ENCODE measurements at regions not wholly inside any gene's neighbourhood (a gene's known extent, or its start where the extent isn't known, plus 50 kb on each side); places are given as distances from the start of the nearest gene placed in this dataset.
"Not testable (repeated sequence)": the region's sequence is repeated elsewhere in the genome, so short reads cannot be mapped to it uniquely, and the experiment has no call there.

GRCh38 chr4:147222906-147223305, 258.0 kb upstream of the EDNRA start:
- no peak for DNase-seq (ENCODE audit: low read depth)
- H3K4me3 ChIP-seq (ENCODE audit: low read length) = no peak overlapping the region
- TF ChIP-seq CTCF (conservative IDR thresholded peaks at IDR 0.05; ENCODE audit: low read depth, low read length) = no peak

- H3K4me3 ChIP-seq (ENCODE audit: low read length) = no peak overlapping the region
- no peak for TF ChIP-seq CTCF (conservative IDR thresholded peaks at IDR 0.05; ENCODE audit: low read depth, low read length)
Observed at GRCh38 chr4:147223576-147223975, 257.3 kb upstream of the EDNRA start.

GRCh38 chr4:147236806-147237205, 244.1 kb upstream of the EDNRA start:
- no peak for DNase-seq (ENCODE audit: low read depth)
- TF ChIP-seq CTCF (conservative IDR thresholded peaks at IDR 0.05; ENCODE audit: low read depth, low read length) = no peak

More at GRCh38 chr4:147223576-147223975, 257.3 kb upstream of the EDNRA start:
- DNase-seq (ENCODE audit: low read depth) = no peak

GRCh38 chr4:147244786-147245185, 236.1 kb upstream of the EDNRA start:
- no peak for DNase-seq (ENCODE audit: low read depth)
- H3K4me3 ChIP-seq (ENCODE audit: low read length) = no peak overlapping the region
- TF ChIP-seq CTCF (conservative IDR thresholded peaks at IDR 0.05; ENCODE audit: low read depth, low read length) = no peak

More at GRCh38 chr4:147236806-147237205, 244.1 kb upstream of the EDNRA start:
- H3K4me3 ChIP-seq (ENCODE audit: low read length) = no peak overlapping the region

GRCh38 chr4:147246096-147246495, 234.8 kb upstream of the EDNRA start:
- DNase-seq (ENCODE audit: low read depth) = no peak
- TF ChIP-seq CTCF (conservative IDR thresholded peaks at IDR 0.05; ENCODE audit: low read depth, low read length) = no peak

GRCh38 chr4:147246528-147246927, 234.4 kb upstream of the EDNRA start:
- DNase-seq (ENCODE audit: low read depth); H3K4me3 ChIP-seq (ENCODE audit: low read length): not testable (repeated sequence)

More at GRCh38 chr4:147246096-147246495, 234.8 kb upstream of the EDNRA start:
- H3K4me3 ChIP-seq (ENCODE audit: low read length) = no peak overlapping the region

GRCh38 chr4:147247579-147247978, 233.3 kb upstream of the EDNRA start:
- TF ChIP-seq CTCF (conservative IDR thresholded peaks at IDR 0.05; ENCODE audit: low read depth, low read length) = no peak
- DNase-seq (ENCODE audit: low read depth) = no peak
- no peak overlapping the region for H3K4me3 ChIP-seq (ENCODE audit: low read length)

GRCh38 chr4:147250062-147250461, 230.8 kb upstream of the EDNRA start:
- DNase-seq (ENCODE audit: low read depth) = no peak
- no peak overlapping the region for H3K4me3 ChIP-seq (ENCODE audit: low read length)
- no peak for TF ChIP-seq CTCF (conservative IDR thresholded peaks at IDR 0.05; ENCODE audit: low read depth, low read length)

GRCh38 chr4:147255268-147255667, 225.6 kb upstream of the EDNRA start:
- not testable (repeated sequence) for DNase-seq (ENCODE audit: low read depth); H3K4me3 ChIP-seq (ENCODE audit: low read length)

- DNase-seq (ENCODE audit: low read depth); H3K4me3 ChIP-seq (ENCODE audit: low read length): not testable (repeated sequence)
Observed at GRCh38 chr4:147259271-147259670, 221.6 kb upstream of the EDNRA start.

Measured in retinal pigment epithelial cell (primary cell).